LHCN-M2 (cell line): ENCODE measurements at regions not wholly inside any gene's neighbourhood (a gene's known extent, or its start where the extent isn't known, plus 50 kb on each side); places are given as distances from the start of the nearest gene placed in this dataset.

Experiments used
- DNase-seq: peaks from one replicate; pipeline ENCODE4 v3.0.0-alpha.2; 2012; ENCODE audit warnings: low read depth

DNA sequence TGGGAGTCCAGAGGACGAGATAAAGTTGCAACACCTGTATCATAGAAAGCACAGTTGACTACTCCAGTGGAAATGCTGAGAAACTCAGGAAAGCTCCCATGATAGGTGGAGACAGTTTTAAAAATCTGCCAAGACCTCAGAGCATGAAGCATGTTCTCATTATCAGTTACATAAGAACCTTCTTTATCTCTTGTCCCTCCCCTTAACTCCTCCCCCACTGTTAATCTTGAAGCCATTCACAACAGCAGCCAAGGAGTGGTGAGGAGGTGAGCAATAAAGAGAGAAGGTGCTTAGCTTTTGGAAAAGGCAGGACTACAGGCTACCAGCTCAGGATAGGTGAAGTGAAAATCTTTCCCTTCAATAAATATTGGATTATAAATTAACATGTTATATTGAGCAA lies 657.9 kb downstream of the NYAP2 start:
- DNase-seq = no peak

DNA sequence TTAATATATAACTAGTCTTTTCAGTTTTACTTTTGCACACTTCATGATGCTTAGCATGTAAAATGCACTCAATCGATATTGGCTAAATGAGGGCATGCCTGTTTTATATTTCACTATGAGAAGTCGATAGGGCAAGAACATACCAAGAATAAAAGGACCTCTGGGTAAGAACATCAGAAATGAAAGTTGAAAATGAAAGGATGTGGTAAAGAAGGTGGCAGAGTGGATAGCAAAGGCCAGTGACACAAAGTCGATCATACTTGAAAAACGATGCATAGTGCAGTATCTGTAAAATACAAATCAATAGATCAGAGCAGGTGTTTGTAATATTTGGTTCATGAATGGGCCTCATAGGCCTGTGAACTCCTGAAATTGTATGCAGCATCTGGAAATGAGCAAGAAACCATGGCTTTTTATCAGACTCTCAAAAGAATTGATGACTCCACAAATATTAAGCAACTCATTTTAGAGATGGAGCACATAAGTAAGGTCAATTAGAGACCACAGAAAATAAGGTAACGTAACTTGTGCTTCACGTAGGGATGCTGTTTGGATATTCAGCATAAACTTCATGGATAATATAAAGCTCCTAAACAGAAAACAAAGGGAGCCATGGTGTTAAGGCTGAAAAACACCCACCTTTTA lies 653.4 kb downstream of the NYAP2 start:
- DNase-seq = no peak

DNA sequence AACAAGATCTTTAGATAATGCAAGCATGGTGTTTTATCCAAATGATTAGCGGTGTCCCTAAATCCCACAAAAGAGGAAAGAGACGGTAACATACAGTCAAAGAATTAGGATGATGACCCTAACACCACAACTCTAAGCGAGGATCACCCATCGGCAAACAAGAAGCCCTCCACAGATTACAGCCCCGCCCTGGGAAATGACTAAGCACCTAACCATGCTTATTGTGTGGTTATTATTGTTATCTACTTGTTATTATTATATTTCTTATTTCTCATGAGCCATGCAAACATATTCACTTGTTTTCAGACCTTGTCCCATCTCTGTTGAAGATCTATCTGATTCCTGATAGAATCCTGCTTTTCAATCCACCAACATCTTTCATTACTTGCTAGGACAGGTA lies 651.3 kb downstream of the NYAP2 start:
- DNase-seq = no peak

DNA sequence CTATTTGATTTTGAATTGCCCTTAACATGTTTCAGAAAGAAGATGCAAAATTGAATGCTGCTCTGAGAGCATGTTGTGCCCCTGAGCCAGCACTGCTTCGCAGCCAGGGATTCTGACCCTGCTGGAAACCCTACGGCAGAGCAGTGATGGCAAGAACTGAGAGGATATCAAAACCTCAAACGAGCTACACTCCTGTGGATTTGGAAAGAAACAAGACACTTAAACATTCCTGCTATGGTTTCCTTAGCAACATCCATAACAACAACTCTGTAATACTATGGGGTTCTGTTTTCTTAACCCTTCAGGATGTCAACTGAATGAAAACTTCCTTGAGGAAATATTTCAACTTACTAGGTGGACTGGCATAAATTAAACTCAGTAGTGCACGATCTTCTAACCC lies 649.1 kb downstream of the NYAP2 start:
- DNase-seq = peak; percentile 84

DNA sequence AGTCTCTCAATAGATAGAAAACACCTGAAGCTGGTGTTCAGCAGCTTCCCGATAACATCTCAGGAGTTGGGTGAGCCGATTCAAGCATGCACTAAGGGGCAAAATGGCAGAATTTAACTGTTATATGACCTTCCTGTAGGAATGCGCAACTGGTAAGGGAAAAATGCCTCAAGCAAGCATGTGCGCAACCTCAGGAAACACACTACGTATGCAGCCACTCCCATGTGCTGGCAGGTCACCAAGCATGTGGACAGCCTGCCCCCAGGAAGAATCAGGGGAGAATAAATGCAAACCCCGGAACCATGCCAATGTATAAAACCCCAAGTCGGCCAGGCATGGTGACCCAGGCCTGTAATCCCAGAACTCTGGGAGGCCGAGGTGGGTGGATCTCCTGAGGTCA lies 645.6 kb downstream of the NYAP2 start:
- no peak for DNase-seq

DNA sequence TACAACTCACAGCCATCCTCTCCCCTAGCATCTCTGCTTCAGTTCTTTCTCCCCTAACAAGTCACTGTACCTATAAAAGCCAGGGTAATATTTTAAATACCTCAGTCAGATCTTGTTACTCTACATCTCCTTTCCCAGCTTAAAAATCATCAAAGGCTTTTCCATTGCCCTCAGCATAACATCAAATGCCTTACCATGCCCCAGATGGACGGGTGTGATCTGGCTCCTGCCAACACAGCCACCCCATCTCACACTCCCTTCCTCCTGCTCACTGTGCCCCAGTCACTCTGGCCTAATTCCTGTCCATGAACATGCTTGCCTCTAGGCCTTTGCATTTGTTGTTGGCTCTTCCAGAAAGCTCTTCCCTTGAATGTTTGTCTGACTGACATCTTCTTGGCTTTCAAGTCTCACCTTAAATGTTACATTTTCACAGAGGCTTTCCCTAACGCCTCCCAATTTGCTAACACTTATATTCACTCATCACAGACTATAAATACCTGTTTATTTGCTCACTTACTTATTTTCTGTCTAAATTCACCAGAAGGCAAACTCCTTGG lies 640.9 kb downstream of the NYAP2 start:
- no peak for DNase-seq

GRCh38 chr2:226037526-226037925 lies 638.0 kb downstream of the NYAP2 start:
- DNase-seq = no peak

GRCh38 chr2:226031647-226032501 lies 632.4 kb downstream of the NYAP2 start:
- peak; percentile 20 for DNase-seq

DNA sequence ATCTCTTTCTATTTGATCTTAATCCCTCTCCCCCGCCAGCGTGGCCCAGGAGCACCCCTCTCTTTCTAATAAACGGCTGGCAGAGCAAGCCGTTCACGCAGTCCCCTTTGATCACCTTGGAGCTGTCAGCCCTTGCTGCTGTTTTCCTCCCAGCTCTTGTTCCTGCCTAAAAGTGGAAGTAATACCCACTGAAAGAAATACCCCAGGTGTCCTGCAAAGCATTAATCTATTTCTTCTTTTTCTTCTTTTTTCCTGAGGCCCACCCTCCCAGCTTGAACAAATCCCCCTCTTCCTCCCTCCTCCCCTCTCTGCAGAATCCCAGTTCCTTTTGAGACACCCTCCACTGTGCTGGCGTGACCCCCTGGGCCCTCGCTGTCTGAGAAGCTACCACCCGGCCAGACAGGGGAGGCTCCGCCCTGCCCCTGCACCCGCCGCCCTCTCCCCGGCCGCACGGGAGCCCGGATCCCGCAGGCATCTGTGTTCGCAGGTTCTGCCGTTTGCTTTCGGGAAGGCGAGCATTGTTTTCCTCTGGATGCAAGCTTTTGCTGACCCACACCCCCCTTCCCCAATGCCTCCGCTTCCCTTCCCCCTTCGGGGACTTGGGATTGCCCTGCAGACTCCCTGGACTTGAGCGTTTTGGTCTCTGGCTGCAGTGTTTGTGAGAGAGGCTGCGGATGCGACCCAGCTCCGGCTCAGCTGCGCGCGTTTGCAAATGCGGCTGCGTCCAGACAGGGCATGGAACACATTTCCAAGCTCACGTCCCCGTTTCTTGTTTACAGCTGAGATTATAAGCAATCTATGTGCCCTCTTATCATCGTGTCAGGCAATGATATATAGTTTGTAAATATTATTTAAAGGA lies 631.5 kb downstream of the NYAP2 start:
- DNase-seq = peak; percentile 80

- DNase-seq = no peak
Observed at GRCh38 chr2:226030369-226030768, 630.9 kb downstream of the NYAP2 start.

GRCh38 chr2:226023946-226024345 lies 624.4 kb downstream of the NYAP2 start:
- no peak for DNase-seq

DNA sequence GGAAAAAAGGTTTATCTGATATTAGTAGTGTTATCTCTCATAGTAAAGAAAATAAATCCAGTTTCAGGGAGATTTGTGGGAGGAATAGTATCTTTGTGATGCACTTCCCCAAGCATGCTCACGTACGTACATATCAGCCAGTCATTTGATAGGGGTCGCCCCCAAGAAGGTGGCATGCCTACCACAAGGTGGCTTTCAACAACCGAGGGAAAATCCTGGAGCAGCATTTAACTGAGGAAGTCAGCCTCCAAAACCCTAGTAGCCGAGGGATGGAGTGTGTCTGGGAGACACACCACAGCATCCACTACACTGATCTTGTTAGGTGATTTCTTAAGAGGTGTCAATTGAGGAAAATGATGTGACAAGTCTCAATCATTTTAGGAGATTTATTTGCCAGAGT lies 623.9 kb downstream of the NYAP2 start:
- DNase-seq = no peak

- DNase-seq = no peak
Observed at GRCh38 chr2:226020956-226021355, 621.4 kb downstream of the NYAP2 start.

- no peak for DNase-seq
Observed at GRCh38 chr2:226020176-226020575, 620.7 kb downstream of the NYAP2 start.

GRCh38 chr2:226018641-226019040 lies 619.1 kb downstream of the NYAP2 start:
- DNase-seq = no peak

DNA sequence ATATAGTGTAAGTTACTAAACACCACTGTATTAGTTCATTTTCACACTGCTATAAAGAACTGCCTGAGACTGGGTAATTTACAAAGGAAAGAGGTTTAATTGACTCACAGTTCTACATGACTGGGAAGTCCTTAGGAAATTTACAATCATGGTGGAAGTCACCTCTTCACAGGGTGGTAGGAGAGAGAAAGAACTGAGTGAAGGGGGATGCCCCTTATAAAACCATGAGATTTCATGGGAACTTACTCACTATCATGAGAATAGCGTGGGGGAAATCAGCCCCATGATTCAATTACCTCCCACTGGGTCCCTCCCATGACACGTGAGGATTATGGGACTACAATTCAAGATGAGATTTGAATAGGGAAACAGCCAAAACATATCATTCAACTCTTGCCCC lies 618.0 kb downstream of the NYAP2 start:
- DNase-seq = no peak

DNA sequence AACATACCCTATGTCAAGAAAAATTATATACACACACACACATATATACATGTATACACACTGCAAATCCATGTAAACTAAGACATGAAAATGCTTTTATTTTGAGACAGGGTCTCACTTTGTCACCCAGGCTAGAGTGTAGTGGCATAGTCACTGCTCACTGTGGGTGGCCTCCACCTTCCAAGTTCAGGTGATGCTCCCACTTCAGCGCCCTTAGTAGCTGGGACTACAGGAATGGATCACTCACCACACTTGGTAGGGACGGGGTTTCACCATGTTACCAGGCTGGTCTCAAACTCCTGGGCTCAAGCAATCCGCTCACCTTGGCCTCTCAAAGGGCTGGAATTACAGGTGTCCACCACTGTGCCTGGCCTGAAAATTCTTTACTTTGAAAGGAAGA lies 617.6 kb downstream of the NYAP2 start:
- DNase-seq = no peak

DNA sequence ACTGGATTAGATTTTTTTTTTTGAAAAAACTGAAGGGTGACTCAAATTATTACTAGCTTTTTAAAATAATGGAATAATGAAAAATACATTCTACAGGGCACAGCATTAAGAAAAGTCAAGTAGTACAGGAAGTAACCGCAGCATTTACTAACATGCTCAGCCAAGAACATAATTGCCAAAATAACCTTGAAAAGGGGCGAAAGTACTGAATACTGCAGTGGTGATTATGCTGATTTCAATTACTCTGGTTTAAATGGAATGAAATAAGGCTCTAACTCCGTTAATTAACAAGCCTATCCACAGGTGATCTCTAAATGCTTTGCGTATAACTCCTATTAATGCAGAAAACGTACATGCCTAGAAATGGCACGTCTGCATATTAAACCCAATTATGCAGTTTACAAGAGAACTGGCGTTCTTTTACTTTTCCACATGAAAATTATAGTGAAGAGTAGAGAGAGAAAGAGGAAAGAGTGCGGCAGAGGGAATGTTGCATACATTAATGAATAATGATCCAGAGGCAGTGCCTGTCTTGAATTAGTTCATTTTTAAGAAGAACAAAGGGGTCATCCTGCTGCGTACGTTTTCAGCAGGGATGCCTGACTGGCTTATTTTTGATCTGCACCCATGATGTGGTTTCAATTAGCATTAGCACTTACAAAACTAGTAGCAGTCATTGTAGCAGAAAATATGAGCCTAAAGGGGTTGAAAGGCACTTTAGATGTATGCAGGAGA lies 612.4 kb downstream of the NYAP2 start:
- no peak for DNase-seq

DNA sequence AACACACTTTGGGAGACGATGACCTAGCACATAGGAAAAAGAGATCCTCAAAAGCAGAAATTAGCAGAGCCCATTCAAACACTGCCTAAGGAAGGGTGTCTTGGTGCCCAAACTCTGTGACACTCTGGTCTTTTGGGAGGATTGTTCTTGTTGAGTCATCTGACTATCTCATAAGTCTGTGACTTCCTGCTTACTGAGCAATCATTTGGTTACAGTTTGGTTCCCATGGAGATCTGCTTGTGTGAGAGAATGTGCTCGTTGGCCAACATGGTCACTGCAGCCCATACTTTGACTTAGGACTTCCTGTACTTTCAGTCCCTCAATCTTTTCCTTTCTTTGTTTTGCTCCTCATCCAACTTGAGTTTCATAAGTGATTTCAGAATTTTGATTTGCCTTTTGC lies 602.9 kb downstream of the NYAP2 start:
- DNase-seq = peak; percentile 84

DNA sequence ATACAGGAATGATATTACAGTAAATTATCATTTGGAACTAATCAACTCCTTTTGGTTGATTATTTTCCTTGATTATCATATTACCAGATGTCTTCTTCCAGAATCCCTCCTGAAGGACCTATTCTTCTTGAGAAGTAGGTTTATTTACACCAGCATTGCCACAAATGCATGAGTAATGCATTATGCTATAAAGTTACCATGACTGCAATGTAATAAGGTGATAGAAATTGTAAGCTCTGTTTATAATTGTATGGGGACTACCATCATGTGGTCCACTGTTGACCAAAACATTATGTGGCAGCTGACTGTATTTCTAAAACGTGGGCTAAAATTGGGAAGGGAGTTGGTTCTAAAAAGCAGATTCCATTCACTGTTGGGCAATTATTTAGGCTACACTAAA lies 602.2 kb downstream of the NYAP2 start:
- peak; percentile 49 for DNase-seq

- peak; percentile 78 for DNase-seq
Observed at GRCh38 chr2:225999692-226000091, 600.2 kb downstream of the NYAP2 start.
